K562 (cell line): ENCODE measurements at regions not wholly inside any gene's neighbourhood (a gene's known extent, or its start where the extent isn't known, plus 50 kb on each side); places are given as distances from the start of the nearest gene placed in this dataset.
A peak's percentile ranks its signal among the peaks of the same experiment; 100 is the strongest.

Experiments used
- ATAC-seq: fragments of 200-7000 bp; cut with Tn5 transposase; 3 replicates; pipeline ENCODE4 v1.9.1; 2020; ENCODE audit warnings: moderate library complexity
- BruUV-seq: library from RNA; stranded (reverse); fragments of 400-500 nt; replicated peaks from 2 replicates; lab custom pipeline; 2021; lab: Mats Ljungman, UMichigan
- CTCF ChIA-PET: fragments of 300-600 bp; formaldehyde crosslinking; extraction: SDS; loops from one replicate; lab custom pipeline; 2021; ENCODE audit warnings: low intra/inter-chr PET ratio; lab: Yijun Ruan, JAX
- POLR2A ChIA-PET: fragments of 300-600, 350-650 bp; sonication (Branson Sonifier 250); formaldehyde crosslinking; extraction: SDS; loops from one replicate; lab custom pipeline; 2021; ENCODE audit warnings: antibody characterized with exemption, inconsistent platforms; lab: Yijun Ruan, JAX
- DNase-seq, 4 experiments: peaks; one replicate each; pipeline versions ENCODE4 v3.0.0 to v3.0.0-alpha.2; 2011 to 2018; ENCODE audit warnings: low spot score in 3 of 4, mixed read lengths in 3 of 4; ENCODE audit errors: extremely low read depth in 1 of 4
- FAIRE-seq: peaks from 2 replicates; lab custom pipeline; 2011; peaks lifted over from hg19 to GRCh38; lab: Jason Lieb, UNC
- H2AFZ ChIP-seq: 2 replicates; pipeline ENCODE4 v1.6.0; 2011; ENCODE audit warnings: low read depth, low read length, control low read depth, inconsistent platforms
- H3K27ac ChIP-seq: fragments of 200-600 bp; 3 replicates; pipeline ENCODE4 v1.8.0; 2011; ENCODE audit warnings: low read depth, mild to moderate bottlenecking, control low read depth, inconsistent platforms, low read length, moderate library complexity, mixed read lengths; ENCODE audit errors: extremely low read depth
- H3K27me3 ChIP-seq, 2 experiments: fragments of 300-600 bp in 1 of 2; 2 replicates in 1 of 2; 3 replicates in 1 of 2; pipeline versions ENCODE4 v1.6.0 to v1.8.0; 2011; ENCODE audit warnings: inconsistent platforms in 2 of 2, low read length in 2 of 2, mild to moderate bottlenecking in 1 of 2, mixed read lengths in 1 of 2, moderate library complexity in 1 of 2; ENCODE audit not compliant: control insufficient read depth in 2 of 2, insufficient read depth in 2 of 2
- H3K36me3 ChIP-seq: fragments of 300-600 bp; 3 replicates; pipeline ENCODE4 v1.8.0; 2011; ENCODE audit warnings: mild to moderate bottlenecking, low read length, inconsistent platforms; ENCODE audit not compliant: control insufficient read depth, insufficient read depth
- H3K4me1 ChIP-seq, 2 experiments: fragments of 200-600 bp in 1 of 2; replicated peaks in 1 of 2; 2 replicates in 1 of 2; 3 replicates in 1 of 2; pipeline versions ENCODE4 v1.5.1 to v1.8.0; 2011; ENCODE audit warnings: inconsistent platforms in 2 of 2, low read length in 2 of 2, mild to moderate bottlenecking in 1 of 2, mixed read lengths in 1 of 2, moderate library complexity in 1 of 2; ENCODE audit not compliant: control insufficient read depth in 2 of 2, insufficient read depth in 2 of 2
- H3K4me2 ChIP-seq: 2 replicates; pipeline ENCODE4 v1.6.1; 2011; ENCODE audit warnings: low read length, control low read depth, inconsistent platforms, mixed read lengths; ENCODE audit not compliant: insufficient read depth
- H3K4me3 ChIP-seq: fragments of 200-600 bp; sonication (generic), shearing (Covaris generic); 2 replicates; pipeline ENCODE4 v1.5.1; 2016; ENCODE audit warnings: control low read depth, inconsistent platforms
- H3K79me2 ChIP-seq: fragments of 200-600 bp; 3 replicates; pipeline ENCODE4 v1.8.0; 2011; ENCODE audit warnings: low read length, inconsistent platforms; ENCODE audit not compliant: control insufficient read depth, insufficient read depth
- H3K9ac ChIP-seq, 2 experiments: 2 replicates each; pipeline versions ENCODE4 v1.6.0 to v1.6.1; 2011; ENCODE audit warnings: low read depth in 2 of 2, low read length in 2 of 2, control low read depth in 1 of 2, inconsistent platforms in 1 of 2, mild to moderate bottlenecking in 1 of 2, mixed read lengths in 1 of 2; ENCODE audit not compliant: insufficient read depth in 1 of 2
- H3K9me1 ChIP-seq: one replicate; pipeline ENCODE4 v1.6.0; 2011; ENCODE audit warnings: inconsistent platforms, mild to moderate bottlenecking, low read length, moderate library complexity; ENCODE audit not compliant: control insufficient read depth, insufficient read depth
- H3K9me3 ChIP-seq: replicated peaks from 2 replicates; pipeline ENCODE4 v1.5.1; 2011; ENCODE audit warnings: low read depth, low read length, inconsistent platforms; ENCODE audit not compliant: control insufficient read depth, insufficient read depth
- H4K20me1 ChIP-seq: replicated peaks from 2 replicates; pipeline ENCODE4 v1.6.1; 2011; ENCODE audit warnings: low read length, inconsistent platforms, mixed read lengths; ENCODE audit not compliant: control insufficient read depth, insufficient read depth
- HNRNPLL ChIP-seq: fragments of 200-400 bp; formaldehyde crosslinking; IDR thresholded peaks from 2 replicates; pipeline ENCODE4 v1.6.1; 2017; ENCODE audit warnings: low read length, low read depth, mild to moderate bottlenecking; ENCODE audit not compliant: poor library complexity, severe bottlenecking
- IRF2 ChIP-seq: sonication (generic); formaldehyde crosslinking; IDR thresholded peaks from 2 replicates; pipeline ENCODE4 v1.8.1; 2022; ENCODE audit warnings: mild to moderate bottlenecking, missing genetic modification reagents
- MEIS2 ChIP-seq: fragments of 450-650 bp; IDR thresholded peaks from 2 replicates; pipeline ENCODE4 v1.6.1; 2014; ENCODE audit warnings: mild to moderate bottlenecking; ENCODE audit not compliant: partially characterized antibody
- POU5F1 ChIP-seq: fragments of 150-350 bp; IDR thresholded peaks from 2 replicates; pipeline ENCODE4 v1.6.1; 2014; ENCODE audit warnings: borderline replicate concordance, low read length, low read depth, mild to moderate bottlenecking; ENCODE audit not compliant: partially characterized antibody
- ZFP30 ChIP-seq: fragments of 250-450 bp; sonication (Bioruptor Pico); IDR thresholded peaks from 2 replicates; pipeline ENCODE4 v1.8.0; 2022; ENCODE audit warnings: moderate library complexity, mild to moderate bottlenecking, inconsistent platforms, borderline replicate concordance
- ZNF41 ChIP-seq: fragments of 250-450 bp; sonication (Bioruptor Pico); conservative IDR thresholded peaks from 2 replicates; pipeline ENCODE4 v1.4.0; 2020; ENCODE audit warnings: mild to moderate bottlenecking
- ZNF780A ChIP-seq: fragments of 250-450 bp; sonication (Bioruptor Pico); IDR thresholded peaks from 2 replicates; pipeline ENCODE4 v1.5.0; 2021; ENCODE audit warnings: mild to moderate bottlenecking
- WGBS: fragments of 100-300 bp; shearing (Covaris generic); methylation state at CpG from one replicate; pipeline ENCODE4 v1.1.6; 2016; ENCODE audit warnings: low coverage, mixed read lengths; ENCODE audit not compliant: insufficient coverage; ENCODE audit errors: missing lambda C conversion rate; 5-methylcytosine and 5-hydroxymethylcytosine counted together
- in situ Hi-C: fragments of 300-500 bp; cut with MboI; formaldehyde crosslinking; loops from 4 replicates; pipeline ENCODE4 v1.15.0; 2018; ENCODE audit warnings: inconsistent platforms, mixed read lengths
- intact Hi-C: fragments of 100-400 bp; cut with micrococcal nuclease; formaldehyde crosslinking; loops from 2 replicates; pipeline ENCODE4 v1.14.2; 2022
- TF ChIP-seq, protein P1 (sequence below): sonication (generic); formaldehyde crosslinking; IDR thresholded peaks from 2 replicates; pipeline ENCODE4 v1.8.0; 2022; ENCODE audit warnings: missing genetic modification reagents, mild to moderate bottlenecking, borderline replicate concordance
- TF ChIP-seq, protein P2 (sequence below): fragments of 250-450 bp; sonication (Bioruptor Pico); IDR thresholded peaks from 2 replicates; pipeline ENCODE4 v1.8.0; 2022; ENCODE audit warnings: moderate library complexity, mild to moderate bottlenecking, inconsistent platforms
- TF ChIP-seq, protein P3 (sequence below): fragments of 450-650 bp; formaldehyde crosslinking; IDR thresholded peaks from 2 replicates; pipeline ENCODE4 v1.4.0; 2020; ENCODE audit warnings: mild to moderate bottlenecking, moderate library complexity

DNA sequence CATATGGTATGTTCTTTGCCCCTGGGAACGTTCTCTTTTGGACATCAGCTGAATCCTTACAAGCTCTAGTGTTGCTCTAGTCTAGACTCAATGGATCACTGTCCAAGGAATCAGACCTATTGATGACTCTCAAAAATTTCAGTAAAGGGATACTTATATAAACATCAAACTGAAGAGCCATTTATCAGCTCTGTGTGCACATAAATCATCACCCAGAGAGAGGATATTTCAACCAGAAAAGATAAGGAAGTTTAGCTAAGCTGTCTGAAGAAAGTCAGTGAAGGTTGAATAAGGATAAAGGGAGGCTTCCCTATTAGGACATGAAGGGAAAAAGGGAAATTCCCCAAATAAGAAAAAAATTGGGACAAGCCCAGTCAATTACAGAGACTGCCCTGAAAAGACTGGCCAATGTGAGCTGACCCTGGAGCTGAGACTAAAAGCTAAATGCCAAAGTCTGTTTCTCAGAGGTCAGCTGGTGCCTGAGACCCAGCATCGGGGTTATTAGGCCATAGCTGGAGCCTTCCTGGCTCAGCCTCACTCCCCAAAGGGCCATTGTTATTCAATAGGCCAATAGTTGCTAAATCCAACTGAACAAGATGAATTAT is 424.1 kb upstream of the THBS1 start:
- H3K9me1 ChIP-seq: no peaks in the 10 kb centered on the region
- FAIRE-seq: no peak
- CTCF ChIA-PET: no interaction called here
- ATAC-seq: no peak
- H2AFZ ChIP-seq: no peak overlapping the region
- H3K9ac ChIP-seq: no peak overlapping the region
- H3K4me3 ChIP-seq: no peak overlapping the region
- no peaks in the 10 kb centered on the region for H4K20me1 ChIP-seq
- H3K27ac ChIP-seq: no peak overlapping the region
- no peaks in the 10 kb centered on the region for H3K36me3 ChIP-seq
- no peaks in the 10 kb centered on the region; a peak in 1 of 5 replicates for H3K4me1 ChIP-seq
- DNase-seq: no peak
- no peak for TF ChIP-seq ZNF780A (CRISPR knock-in tag)
- peak; percentile 46 for TF ChIP-seq MEIS2
- no TSS peak for BruUV-seq
- in situ Hi-C loops: no loop called here
- peaks cover 0 to 4% of the 10 kb centered on the region in 2 experiments; a peak in 1 of 5 replicates for H3K27me3 ChIP-seq
- POLR2A ChIA-PET: interaction anchor here (0.6 to 1.2 kb wide), 3 partner anchors 10 to 437 kb away, joined by 3 to 4 read pairs (median 4); no protein-coding TSS in a partner anchor
- WGBS: 6% methylated on average over 2 of the region's 2 CpGs
- intact Hi-C loops: no loop called here
- no peak overlapping the region for H3K4me2 ChIP-seq
- no peaks in the 10 kb centered on the region for H3K9me3 ChIP-seq
- H3K79me2 ChIP-seq: no peaks in the 10 kb centered on the region

DNA sequence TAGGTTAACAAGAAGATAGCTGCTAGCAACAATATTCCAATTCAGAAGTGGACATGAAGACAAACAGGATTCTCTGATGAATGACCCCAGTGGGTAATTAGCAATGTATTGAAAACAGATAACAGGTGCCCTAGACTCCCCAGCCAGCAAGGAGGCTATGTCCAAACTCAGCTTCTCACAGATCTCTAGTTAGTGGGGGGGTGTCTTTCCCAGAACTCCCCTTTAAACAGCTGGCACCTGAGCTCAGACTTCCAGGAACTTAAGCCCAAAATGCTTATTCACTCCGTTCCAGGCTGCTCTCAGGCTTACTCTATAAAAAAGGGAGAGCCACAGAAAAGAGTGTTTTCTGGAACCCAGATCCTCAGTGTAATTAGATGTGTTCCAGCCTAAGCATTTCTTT is 423.0 kb upstream of the THBS1 start:
- no peak for ATAC-seq
- Histone ChIP-seq H3K4me3 (no peak overlapping the region), H3K9ac (no peak overlapping the region), H3K27me3 (no peaks in the 10 kb centered on the region), H3K36me3 (no peaks in the 10 kb centered on the region), H3K9me3 (no peaks in the 10 kb centered on the region), H4K20me1 (no peaks in the 10 kb centered on the region), H3K4me2 (no peak overlapping the region), H3K27ac (no peak overlapping the region), H2AFZ (no peak overlapping the region), H3K9me1 (no peaks in the 10 kb centered on the region), H3K4me1 (no peaks in the 10 kb centered on the region; a peak in 1 of 5 replicates), H3K79me2 (no peaks in the 10 kb centered on the region)
- in situ Hi-C loops (no loop called here), intact Hi-C loops (no loop called here)
- peak in 3 of 4 experiments; percentile 3 to 19 (median 15) for DNase-seq
- CTCF ChIA-PET: interaction anchor here (0.6 kb wide), 1 partner anchor 156 kb away, joined by 3 read pairs; no protein-coding TSS in a partner anchor
- BruUV-seq: no TSS peak
- FAIRE-seq: no peak
- POLR2A ChIA-PET: interaction anchor here (0.5 to 1.0 kb wide), 3 partner anchors 14 to 127 kb away, joined by 3 read pairs; no protein-coding TSS in a partner anchor
- WGBS: 0% methylated on average over 1 of the region's 1 CpG
- TF ChIP-seq ZNF41 (CRISPR knock-in tag): no peak
- TF ChIP-seq, protein P1, sequence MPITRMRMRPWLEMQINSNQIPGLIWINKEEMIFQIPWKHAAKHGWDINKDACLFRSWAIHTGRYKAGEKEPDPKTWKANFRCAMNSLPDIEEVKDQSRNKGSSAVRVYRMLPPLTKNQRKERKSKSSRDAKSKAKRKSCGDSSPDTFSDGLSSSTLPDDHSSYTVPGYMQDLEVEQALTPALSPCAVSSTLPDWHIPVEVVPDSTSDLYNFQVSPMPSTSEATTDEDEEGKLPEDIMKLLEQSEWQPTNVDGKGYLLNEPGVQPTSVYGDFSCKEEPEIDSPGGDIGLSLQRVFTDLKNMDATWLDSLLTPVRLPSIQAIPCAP: no peak
- no peak for TF ChIP-seq POU5F1
- TF ChIP-seq ZFP30: no peak
- no peak for TF ChIP-seq IRF2
- TF ChIP-seq, protein P2, sequence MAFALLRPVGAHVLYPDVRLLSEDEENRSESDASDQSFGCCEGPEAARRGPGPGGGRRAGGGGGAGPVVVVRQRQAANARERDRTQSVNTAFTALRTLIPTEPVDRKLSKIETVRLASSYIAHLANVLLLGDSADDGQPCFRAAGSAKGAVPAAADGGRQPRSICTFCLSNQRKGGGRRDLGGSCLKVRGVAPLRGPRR: no peak
- no peak for TF ChIP-seq HNRNPLL
- TF ChIP-seq, protein P3, sequence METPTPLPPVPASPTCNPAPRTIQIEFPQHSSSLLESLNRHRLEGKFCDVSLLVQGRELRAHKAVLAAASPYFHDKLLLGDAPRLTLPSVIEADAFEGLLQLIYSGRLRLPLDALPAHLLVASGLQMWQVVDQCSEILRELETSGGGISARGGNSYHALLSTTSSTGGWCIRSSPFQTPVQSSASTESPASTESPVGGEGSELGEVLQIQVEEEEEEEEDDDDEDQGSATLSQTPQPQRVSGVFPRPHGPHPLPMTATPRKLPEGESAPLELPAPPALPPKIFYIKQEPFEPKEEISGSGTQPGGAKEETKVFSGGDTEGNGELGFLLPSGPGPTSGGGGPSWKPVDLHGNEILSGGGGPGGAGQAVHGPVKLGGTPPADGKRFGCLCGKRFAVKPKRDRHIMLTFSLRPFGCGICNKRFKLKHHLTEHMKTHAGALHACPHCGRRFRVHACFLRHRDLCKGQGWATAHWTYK (CRISPR knock-in tag): no peak
